Spleen (tissue), 7 donors: ENCODE measurements at regions not wholly inside any gene's neighbourhood (a gene's known extent, or its start where the extent isn't known, plus 50 kb on each side); places are given as distances from the start of the nearest gene placed in this dataset.

Experiments
- POLR2A ChIP-seq, 3 donors: fragments of 450-650 bp; IDR thresholded peaks; one replicate each; pipeline ENCODE4 v1.5.1; 2017; ENCODE audit warnings: antibody characterized with exemption in 3 of 3, mild to moderate bottlenecking in 1 of 3
- POLR2AphosphoS5 ChIP-seq, 3 donors: sonication (generic); formaldehyde crosslinking; IDR thresholded peaks; one replicate each; pipeline ENCODE4 v1.5.1; 2017; ENCODE audit warnings: antibody characterized with exemption in 3 of 3
- TF ChIP-seq, protein P1 (sequence below), 11 experiments: fragments of 200-600 bp in 7 of 11; fragments of 450-650 bp in 4 of 11; sonication (generic) in 4 of 11; IDR thresholded peaks in 8 of 11; conservative IDR thresholded peaks in 3 of 11; 1 replicate in 7 of 11; 2 replicates in 4 of 11; pipeline versions ENCODE4 v1.4.0 to v1.8.0; 2016 to 2021; ENCODE audit warnings: antibody characterized with exemption in 11 of 11, inconsistent platforms in 4 of 11, mild to moderate bottlenecking in 1 of 11
- donor health status: DM: no; HTN: no; CAD: no; lungs with moderate emphysema.
- donor health status: DM: no; HTN: no; CAD: no.
- donor health status: DM: no; HTN: no; CAD: no.

- TF ChIP-seq, protein P1, sequence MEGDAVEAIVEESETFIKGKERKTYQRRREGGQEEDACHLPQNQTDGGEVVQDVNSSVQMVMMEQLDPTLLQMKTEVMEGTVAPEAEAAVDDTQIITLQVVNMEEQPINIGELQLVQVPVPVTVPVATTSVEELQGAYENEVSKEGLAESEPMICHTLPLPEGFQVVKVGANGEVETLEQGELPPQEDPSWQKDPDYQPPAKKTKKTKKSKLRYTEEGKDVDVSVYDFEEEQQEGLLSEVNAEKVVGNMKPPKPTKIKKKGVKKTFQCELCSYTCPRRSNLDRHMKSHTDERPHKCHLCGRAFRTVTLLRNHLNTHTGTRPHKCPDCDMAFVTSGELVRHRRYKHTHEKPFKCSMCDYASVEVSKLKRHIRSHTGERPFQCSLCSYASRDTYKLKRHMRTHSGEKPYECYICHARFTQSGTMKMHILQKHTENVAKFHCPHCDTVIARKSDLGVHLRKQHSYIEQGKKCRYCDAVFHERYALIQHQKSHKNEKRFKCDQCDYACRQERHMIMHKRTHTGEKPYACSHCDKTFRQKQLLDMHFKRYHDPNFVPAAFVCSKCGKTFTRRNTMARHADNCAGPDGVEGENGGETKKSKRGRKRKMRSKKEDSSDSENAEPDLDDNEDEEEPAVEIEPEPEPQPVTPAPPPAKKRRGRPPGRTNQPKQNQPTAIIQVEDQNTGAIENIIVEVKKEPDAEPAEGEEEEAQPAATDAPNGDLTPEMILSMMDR (IDR thresholded peaks at IDR 0.05 in 8 of 11, conservative IDR thresholded peaks at IDR 0.05 in 3 of 11), result no peak
- TF ChIP-seq POLR2A (IDR thresholded peaks at IDR 0.05) (no peak), POLR2AphosphoS5 (IDR thresholded peaks at IDR 0.05) (no peak)
These were observed 2056.4 kb downstream of the PCDH7 start for GRCh38 chr4:32776435-32777203.
